K562 (cell line): ENCODE measurements at regions not wholly inside any gene's neighbourhood (a gene's known extent, or its start where the extent isn't known, plus 50 kb on each side); places are given as distances from the start of the nearest gene placed in this dataset.

Experiments
- ATAC-seq: fragments of 200-7000 bp; cut with Tn5 transposase; 3 replicates; pipeline ENCODE4 v1.9.1; 2020; ENCODE audit warnings: moderate library complexity
- BruUV-seq: library from RNA; stranded (reverse); fragments of 400-500 nt; replicated peaks from 2 replicates; lab custom pipeline; 2021; lab: Mats Ljungman, UMichigan
- CTCF ChIA-PET: fragments of 300-600 bp; formaldehyde crosslinking; extraction: SDS; loops from one replicate; lab custom pipeline; 2021; ENCODE audit warnings: low intra/inter-chr PET ratio; lab: Yijun Ruan, JAX
- POLR2A ChIA-PET: fragments of 300-600, 350-650 bp; sonication (Branson Sonifier 250); formaldehyde crosslinking; extraction: SDS; loops from one replicate; lab custom pipeline; 2021; ENCODE audit warnings: antibody characterized with exemption, inconsistent platforms; lab: Yijun Ruan, JAX
- DNase-seq, 4 experiments: peaks; one replicate each; pipeline versions ENCODE4 v3.0.0 to v3.0.0-alpha.2; 2011 to 2018; ENCODE audit warnings: low spot score in 3 of 4, mixed read lengths in 3 of 4; ENCODE audit errors: extremely low read depth in 1 of 4
- FAIRE-seq: peaks from 2 replicates; lab custom pipeline; 2011; peaks lifted over from hg19 to GRCh38; lab: Jason Lieb, UNC
- H2AFZ ChIP-seq: 2 replicates; pipeline ENCODE4 v1.6.0; 2011; ENCODE audit warnings: low read depth, low read length, control low read depth, inconsistent platforms
- H3K27ac ChIP-seq: fragments of 200-600 bp; 3 replicates; pipeline ENCODE4 v1.8.0; 2011; ENCODE audit warnings: low read depth, mild to moderate bottlenecking, control low read depth, inconsistent platforms, low read length, moderate library complexity, mixed read lengths; ENCODE audit errors: extremely low read depth
- H3K27me3 ChIP-seq, 2 experiments: fragments of 300-600 bp in 1 of 2; 2 replicates in 1 of 2; 3 replicates in 1 of 2; pipeline versions ENCODE4 v1.6.0 to v1.8.0; 2011; ENCODE audit warnings: inconsistent platforms in 2 of 2, low read length in 2 of 2, mild to moderate bottlenecking in 1 of 2, mixed read lengths in 1 of 2, moderate library complexity in 1 of 2; ENCODE audit not compliant: control insufficient read depth in 2 of 2, insufficient read depth in 2 of 2
- H3K36me3 ChIP-seq: fragments of 300-600 bp; 3 replicates; pipeline ENCODE4 v1.8.0; 2011; ENCODE audit warnings: mild to moderate bottlenecking, low read length, inconsistent platforms; ENCODE audit not compliant: control insufficient read depth, insufficient read depth
- H3K4me1 ChIP-seq, 2 experiments: fragments of 200-600 bp in 1 of 2; replicated peaks in 1 of 2; 2 replicates in 1 of 2; 3 replicates in 1 of 2; pipeline versions ENCODE4 v1.5.1 to v1.8.0; 2011; ENCODE audit warnings: inconsistent platforms in 2 of 2, low read length in 2 of 2, mild to moderate bottlenecking in 1 of 2, mixed read lengths in 1 of 2, moderate library complexity in 1 of 2; ENCODE audit not compliant: control insufficient read depth in 2 of 2, insufficient read depth in 2 of 2
- H3K4me2 ChIP-seq: 2 replicates; pipeline ENCODE4 v1.6.1; 2011; ENCODE audit warnings: low read length, control low read depth, inconsistent platforms, mixed read lengths; ENCODE audit not compliant: insufficient read depth
- H3K4me3 ChIP-seq: fragments of 200-600 bp; sonication (generic), shearing (Covaris generic); 2 replicates; pipeline ENCODE4 v1.5.1; 2016; ENCODE audit warnings: control low read depth, inconsistent platforms
- H3K79me2 ChIP-seq: fragments of 200-600 bp; 3 replicates; pipeline ENCODE4 v1.8.0; 2011; ENCODE audit warnings: low read length, inconsistent platforms; ENCODE audit not compliant: control insufficient read depth, insufficient read depth
- H3K9ac ChIP-seq, 2 experiments: 2 replicates each; pipeline versions ENCODE4 v1.6.0 to v1.6.1; 2011; ENCODE audit warnings: low read depth in 2 of 2, low read length in 2 of 2, control low read depth in 1 of 2, inconsistent platforms in 1 of 2, mild to moderate bottlenecking in 1 of 2, mixed read lengths in 1 of 2; ENCODE audit not compliant: insufficient read depth in 1 of 2
- H3K9me1 ChIP-seq: one replicate; pipeline ENCODE4 v1.6.0; 2011; ENCODE audit warnings: inconsistent platforms, mild to moderate bottlenecking, low read length, moderate library complexity; ENCODE audit not compliant: control insufficient read depth, insufficient read depth
- H3K9me3 ChIP-seq: replicated peaks from 2 replicates; pipeline ENCODE4 v1.5.1; 2011; ENCODE audit warnings: low read depth, low read length, inconsistent platforms; ENCODE audit not compliant: control insufficient read depth, insufficient read depth
- H4K20me1 ChIP-seq: replicated peaks from 2 replicates; pipeline ENCODE4 v1.6.1; 2011; ENCODE audit warnings: low read length, inconsistent platforms, mixed read lengths; ENCODE audit not compliant: control insufficient read depth, insufficient read depth
- AFF1 ChIP-seq, 2 experiments: fragments of 450-650 bp; IDR thresholded peaks; 2 replicates each; pipeline ENCODE4 v1.6.1; 2018; ENCODE audit warnings: mild to moderate bottlenecking in 2 of 2, low read depth in 1 of 2; ENCODE audit not compliant: partially characterized antibody in 2 of 2
- ATF7 ChIP-seq: fragments of 450-650 bp; IDR thresholded peaks from 2 replicates; pipeline ENCODE4 v1.7.1; 2014; ENCODE audit warnings: mild to moderate bottlenecking, moderate library complexity
- FOS ChIP-seq: IDR thresholded peaks from 3 replicates; pipeline ENCODE4 v1.6.1; 2011; ENCODE audit not compliant: insufficient read length; ENCODE audit errors: extremely low read depth
- HNRNPH1 ChIP-seq: fragments of 200-400 bp; formaldehyde crosslinking; optimal IDR thresholded peaks from 2 replicates; pipeline ENCODE3; 2017; ENCODE audit warnings: low read depth, mild to moderate bottlenecking, low read length, moderate library complexity
- MTF1 ChIP-seq: fragments of 250-450 bp; sonication (Bioruptor Pico); IDR thresholded peaks from 2 replicates; pipeline ENCODE4 v1.9.0; 2021; ENCODE audit warnings: moderate library complexity, mild to moderate bottlenecking, inconsistent platforms, borderline replicate concordance
- SFPQ ChIP-seq: fragments of 200-400 bp; formaldehyde crosslinking; IDR thresholded peaks from 2 replicates; pipeline ENCODE4 v1.6.1; 2017; ENCODE audit warnings: mild to moderate bottlenecking, low read depth, low read length, moderate library complexity
- TAF1 ChIP-seq: IDR thresholded peaks from 2 replicates; pipeline ENCODE4 v1.6.1; 2011; ENCODE audit warnings: mild to moderate bottlenecking, low read length, moderate library complexity; ENCODE audit not compliant: insufficient read depth, control insufficient read depth, severe bottlenecking; ENCODE audit errors: extremely low read depth
- TCFL5 ChIP-seq: fragments of 250-450 bp; sonication (Bioruptor Pico); conservative IDR thresholded peaks from 2 replicates; pipeline ENCODE4 v1.6.1; 2021; ENCODE audit warnings: mild to moderate bottlenecking, moderate library complexity, matching md5 sums
- ZC3H4 ChIP-seq: sonication (generic); formaldehyde crosslinking; IDR thresholded peaks from 2 replicates; pipeline ENCODE4 v1.9.0; 2021; ENCODE audit warnings: missing genetic modification reagents, borderline replicate concordance
- ZNF263 ChIP-seq: sonication (generic); formaldehyde crosslinking; IDR thresholded peaks from 2 replicates; pipeline ENCODE4 v1.8.0; 2022; ENCODE audit warnings: mild to moderate bottlenecking, missing genetic modification reagents, borderline replicate concordance
- ZNF695 ChIP-seq: fragments of 450-650 bp; formaldehyde crosslinking; IDR thresholded peaks from 2 replicates; pipeline ENCODE4 v1.4.0; 2020; ENCODE audit warnings: mild to moderate bottlenecking, moderate library complexity
- WGBS: fragments of 100-300 bp; shearing (Covaris generic); methylation state at CpG from one replicate; pipeline ENCODE4 v1.1.6; 2016; ENCODE audit warnings: low coverage, mixed read lengths; ENCODE audit not compliant: insufficient coverage; ENCODE audit errors: missing lambda C conversion rate; 5-methylcytosine and 5-hydroxymethylcytosine counted together
- in situ Hi-C: fragments of 300-500 bp; cut with MboI; formaldehyde crosslinking; loops from 4 replicates; pipeline ENCODE4 v1.15.0; 2018; ENCODE audit warnings: inconsistent platforms, mixed read lengths
- intact Hi-C: fragments of 100-400 bp; cut with micrococcal nuclease; formaldehyde crosslinking; loops from 2 replicates; pipeline ENCODE4 v1.14.2; 2022
- TF ChIP-seq, protein P1 (sequence below): fragments of 450-650 bp; formaldehyde crosslinking; IDR thresholded peaks from 2 replicates; pipeline ENCODE4 v1.4.0; 2022; ENCODE audit warnings: missing genetic modification characterization
- TF ChIP-seq, protein P2 (sequence below): sonication (generic); formaldehyde crosslinking; IDR thresholded peaks from 2 replicates; pipeline ENCODE4 v1.8.0; 2022; ENCODE audit warnings: mild to moderate bottlenecking, missing genetic modification reagents, borderline replicate concordance

- Histone ChIP-seq H3K79me2 (no peaks in the 10 kb centered on the region), H3K4me2 (no peak overlapping the region), H3K36me3 (no peaks in the 10 kb centered on the region), H3K9ac (no peak overlapping the region), H3K4me3 (no peak overlapping the region), H4K20me1 (no peaks in the 10 kb centered on the region), H3K9me1 (no peaks in the 10 kb centered on the region), H3K27ac (no peak overlapping the region), H2AFZ (no peak overlapping the region), H3K9me3 (no peaks in the 10 kb centered on the region), H3K27me3 (peaks cover 4 to 37% of the 10 kb centered on the region in 2 experiments; a peak in 3 of 5 replicates), H3K4me1 (no peaks in the 10 kb centered on the region; a peak in 1 of 5 replicates)
- intact Hi-C loops, result no loop called here
- ATAC-seq (no peak), FAIRE-seq (no peak), DNase-seq (no peak)
- in situ Hi-C loops, result no loop called here
- POLR2A ChIA-PET, result interaction anchor here (0.7 kb wide), 1 partner anchor 19 kb away, joined by 3 read pairs; no protein-coding TSS in a partner anchor
- WGBS, result 0% methylated on average over 3 of the region's 3 CpGs
- CTCF ChIA-PET, result no interaction called here
- no TSS peak for BruUV-seq
- TF ChIP-seq ZC3H4 (CRISPR knock-in tag) (no peak), SFPQ (no peak), AFF1 (IDR thresholded peaks at IDR 0.05; ENCODE audit: low read depth in 1 of 2, partially characterized antibody in 2 of 2) (no peak), ZNF263 (CRISPR knock-in tag) (no peak), FOS (no peak), HNRNPH1 (no peak), ATF7 (no peak), TCFL5 (CRISPR knock-in tag) (no peak), MTF1 (CRISPR knock-in tag) (no peak), ZNF695 (CRISPR knock-in tag) (no peak), TAF1 (no peak)
- TF ChIP-seq, protein P1, sequence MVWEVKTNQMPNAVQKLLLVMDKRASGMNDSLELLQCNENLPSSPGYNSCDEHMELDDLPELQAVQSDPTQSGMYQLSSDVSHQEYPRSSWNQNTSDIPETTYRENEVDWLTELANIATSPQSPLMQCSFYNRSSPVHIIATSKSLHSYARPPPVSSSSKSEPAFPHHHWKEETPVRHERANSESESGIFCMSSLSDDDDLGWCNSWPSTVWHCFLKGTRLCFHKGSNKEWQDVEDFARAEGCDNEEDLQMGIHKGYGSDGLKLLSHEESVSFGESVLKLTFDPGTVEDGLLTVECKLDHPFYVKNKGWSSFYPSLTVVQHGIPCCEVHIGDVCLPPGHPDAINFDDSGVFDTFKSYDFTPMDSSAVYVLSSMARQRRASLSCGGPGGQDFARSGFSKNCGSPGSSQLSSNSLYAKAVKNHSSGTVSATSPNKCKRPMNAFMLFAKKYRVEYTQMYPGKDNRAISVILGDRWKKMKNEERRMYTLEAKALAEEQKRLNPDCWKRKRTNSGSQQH, result no peak
- TF ChIP-seq, protein P2, sequence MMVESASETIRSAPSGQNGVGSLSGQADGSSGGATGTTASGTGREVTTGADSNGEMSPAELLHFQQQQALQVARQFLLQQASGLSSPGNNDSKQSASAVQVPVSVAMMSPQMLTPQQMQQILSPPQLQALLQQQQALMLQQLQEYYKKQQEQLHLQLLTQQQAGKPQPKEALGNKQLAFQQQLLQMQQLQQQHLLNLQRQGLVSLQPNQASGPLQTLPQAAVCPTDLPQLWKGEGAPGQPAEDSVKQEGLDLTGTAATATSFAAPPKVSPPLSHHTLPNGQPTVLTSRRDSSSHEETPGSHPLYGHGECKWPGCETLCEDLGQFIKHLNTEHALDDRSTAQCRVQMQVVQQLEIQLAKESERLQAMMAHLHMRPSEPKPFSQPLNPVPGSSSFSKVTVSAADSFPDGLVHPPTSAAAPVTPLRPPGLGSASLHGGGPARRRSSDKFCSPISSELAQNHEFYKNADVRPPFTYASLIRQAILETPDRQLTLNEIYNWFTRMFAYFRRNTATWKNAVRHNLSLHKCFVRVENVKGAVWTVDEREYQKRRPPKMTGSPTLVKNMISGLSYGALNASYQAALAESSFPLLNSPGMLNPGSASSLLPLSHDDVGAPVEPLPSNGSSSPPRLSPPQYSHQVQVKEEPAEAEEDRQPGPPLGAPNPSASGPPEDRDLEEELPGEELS (CRISPR knock-in tag), result no peak
These were observed 64.9 kb upstream of the VASH1 start for GRCh38 chr14:76696361-76696760.
